ENCODE measurements at regions not wholly inside any gene's neighbourhood (a gene's known extent, or its start where the extent isn't known, plus 50 kb on each side); places are given as distances from the start of the nearest gene placed in this dataset.
A peak's percentile ranks its signal among the peaks of the same experiment; 100 is the strongest.

- DNase-seq: no peak
Measured at GRCh38 chr5:110038297-110038997, 348.7 kb downstream of the MAN2A1 start.

GRCh38 chr5:110040178-110040577 lies 350.5 kb downstream of the MAN2A1 start:
- no peak for DNase-seq

- DNase-seq: no peak
Measured at GRCh38 chr5:110043025-110043424, 353.3 kb downstream of the MAN2A1 start.

- no peak for DNase-seq
Measured at GRCh38 chr5:110045158-110045557, 355.4 kb downstream of the MAN2A1 start.

- DNase-seq: peak in 1 of 3 experiments; percentile 21
Measured at GRCh38 chr5:110048491-110048890, 358.8 kb downstream of the MAN2A1 start.

- DNase-seq: no peak
Measured at GRCh38 chr5:110049816-110050215, 360.1 kb downstream of the MAN2A1 start.

- no peak for DNase-seq
Measured at GRCh38 chr5:110050640-110051345, 361.1 kb downstream of the MAN2A1 start.

GRCh38 chr5:110053205-110053604 lies 363.5 kb downstream of the MAN2A1 start:
- DNase-seq: no peak

- DNase-seq: no peak
Measured at GRCh38 chr5:110053824-110054223, 364.1 kb downstream of the MAN2A1 start.

GRCh38 chr5:110054240-110054639 lies 364.5 kb downstream of the MAN2A1 start:
- peak; percentile 52 to 95 (median 92) for DNase-seq

GRCh38 chr5:110055302-110055701 lies 365.6 kb downstream of the MAN2A1 start:
- DNase-seq: no peak

- DNase-seq: no peak
Measured at GRCh38 chr5:110056580-110057114, 366.9 kb downstream of the MAN2A1 start.

- DNase-seq: peak in 1 of 3 experiments; percentile 19
Measured at GRCh38 chr5:110058175-110058574, 368.4 kb downstream of the MAN2A1 start.

- DNase-seq: no peak
Measured at GRCh38 chr5:110062246-110062645, 372.5 kb downstream of the MAN2A1 start.

- no peak for DNase-seq
Measured at GRCh38 chr5:110063640-110064602, 374.2 kb downstream of the MAN2A1 start.

- DNase-seq: no peak
Measured at GRCh38 chr5:110064603-110065268, 375.0 kb downstream of the MAN2A1 start.

GRCh38 chr5:110070836-110071235 lies 381.1 kb downstream of the MAN2A1 start:
- no peak for DNase-seq

GRCh38 chr5:110072651-110073050 lies 382.9 kb downstream of the MAN2A1 start:
- DNase-seq: no peak

- no peak for DNase-seq
Measured at GRCh38 chr5:110073534-110073933, 383.8 kb downstream of the MAN2A1 start.

- no peak for DNase-seq
Measured at GRCh38 chr5:110075656-110076055, 385.9 kb downstream of the MAN2A1 start.

GRCh38 chr5:110077147-110077546 lies 387.4 kb downstream of the MAN2A1 start:
- DNase-seq: no peak

- no peak for DNase-seq
Measured at GRCh38 chr5:110082194-110082593, 392.5 kb downstream of the MAN2A1 start.
